OCI-LY3 (cell line): ENCODE measurements at regions not wholly inside any gene's neighbourhood (a gene's known extent, or its start where the extent isn't known, plus 50 kb on each side); places are given as distances from the start of the nearest gene placed in this dataset.

ENCODE experiments used
- H2AFZ ChIP-seq: fragments of 200-600, 300-600 bp; shearing (Covaris generic); 2 replicates; pipeline ENCODE4 v1.6.0; 2014; ENCODE audit warnings: antibody characterized with exemption, low read depth, low read length
- H3K27ac ChIP-seq: fragments of 200-600, 300-600 bp; sonication (generic); 2 replicates; pipeline ENCODE4 v1.5.1; 2014; ENCODE audit warnings: mild to moderate bottlenecking, low read length, moderate library complexity, mixed read lengths
- H3K27me3 ChIP-seq: fragments of 200-600, 300-600 bp; sonication (generic); 2 replicates; pipeline ENCODE4 v1.6.1; 2014; ENCODE audit warnings: low read depth, low read length, mixed read lengths
- H3K36me3 ChIP-seq: fragments of 200-600, 300-600 bp; sonication (generic); replicated peaks from 2 replicates; pipeline ENCODE3; 2014; ENCODE audit warnings: low read depth, low read length, mixed read lengths
- H3K4me1 ChIP-seq: fragments of 300-600, 200-600 bp; sonication (generic); 2 replicates; pipeline ENCODE4 v1.6.1; 2014; ENCODE audit warnings: low read length, mixed read lengths
- H3K4me2 ChIP-seq: fragments of 200-600, 300-600 bp; sonication (generic); 2 replicates; pipeline ENCODE4 v1.6.1; 2014; ENCODE audit warnings: low read length, mixed read lengths
- H3K4me3 ChIP-seq: fragments of 300-600, 200-600 bp; sonication (generic); 2 replicates; pipeline ENCODE4 v1.5.1; 2014; ENCODE audit warnings: antibody characterized with exemption, mild to moderate bottlenecking, low read length, moderate library complexity
- H3K79me2 ChIP-seq: fragments of 300-600, 200-600 bp; shearing (Covaris generic); 2 replicates; pipeline ENCODE4 v1.6.1; 2014; ENCODE audit warnings: mild to moderate bottlenecking, low read length, mixed read lengths
- H3K9ac ChIP-seq: fragments of 300-600, 200-600 bp; shearing (Covaris generic); 2 replicates; pipeline ENCODE4 v1.6.0; 2014; ENCODE audit warnings: mild to moderate bottlenecking, low read length, moderate library complexity
- H3K9me3 ChIP-seq: fragments of 200-600, 300-600 bp; shearing (Covaris generic); 2 replicates; pipeline ENCODE4 v1.6.1; 2014; ENCODE audit warnings: low read length, mixed read lengths; ENCODE audit not compliant: insufficient read depth
- H4K20me1 ChIP-seq: fragments of 200-600, 300-600 bp; sonication (generic); 2 replicates; pipeline ENCODE4 v1.6.1; 2016; ENCODE audit warnings: low read length, mixed read lengths; ENCODE audit not compliant: insufficient read depth
- CTCF ChIP-seq: fragments of 200-600, 300-600 bp; sonication (generic); IDR thresholded peaks from 2 replicates; pipeline ENCODE4 v1.5.1; 2014; ENCODE audit warnings: antibody characterized with exemption, low read length, low read depth
- EZH2phosphoT487 ChIP-seq: fragments of 200-600 bp; shearing (Covaris generic); IDR thresholded peaks from 2 replicates; pipeline ENCODE4 v1.6.1; 2018; ENCODE audit warnings: antibody characterized with exemption, mixed run types, low read depth

GRCh38 chr10:71063401-71063800 lies 149.0 kb upstream of the UNC5B start:
- Histone ChIP-seq H3K9ac (no peak overlapping the region), H3K4me3 (no peak overlapping the region), H2AFZ (no peak overlapping the region), H3K27ac (no peak overlapping the region), H3K36me3 (no peaks in the 10 kb centered on the region), H3K9me3 (no peaks in the 10 kb centered on the region), H3K79me2 (no peaks in the 10 kb centered on the region), H3K4me1 (no peaks in the 10 kb centered on the region), H3K4me2 (no peak overlapping the region), H3K27me3 (no peaks in the 10 kb centered on the region), H4K20me1 (no peaks in the 10 kb centered on the region)
- TF ChIP-seq CTCF (no peak), EZH2phosphoT487 (no peak)

DNA sequence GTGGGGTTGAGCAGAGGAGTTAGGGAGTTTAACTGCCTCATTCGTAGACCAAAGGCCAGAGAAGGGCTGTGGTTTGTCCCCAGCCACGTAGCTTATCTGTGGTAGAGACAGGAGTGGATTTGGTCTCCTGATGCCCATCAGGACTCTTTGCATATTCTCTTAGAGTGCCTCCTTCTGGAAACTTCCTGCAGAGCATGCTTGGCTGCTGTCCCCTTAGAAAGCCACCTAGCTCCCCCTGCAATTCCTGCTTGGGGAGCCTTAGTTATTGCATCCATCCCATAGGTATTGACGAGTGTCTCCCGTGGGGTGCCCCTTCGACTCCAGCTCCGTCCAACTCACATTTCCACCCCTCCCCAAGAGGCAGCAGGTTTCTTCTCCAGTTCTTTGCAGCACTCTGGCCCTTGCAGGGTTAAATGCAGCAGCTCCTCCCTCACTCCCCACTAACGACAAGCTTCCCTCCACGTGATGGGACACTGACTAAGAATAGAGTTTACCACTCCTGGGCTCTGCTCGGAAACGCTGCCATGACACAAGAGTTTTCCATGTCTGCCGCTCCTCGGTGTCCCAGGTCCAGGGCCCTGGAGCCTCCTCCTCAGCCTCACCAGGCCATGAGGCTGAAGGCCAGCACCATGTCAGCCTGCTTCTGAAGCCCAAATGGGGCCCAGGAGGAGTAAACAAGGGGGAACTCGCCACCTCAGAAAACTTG lies 147.8 kb upstream of the UNC5B start:
- H3K4me1 ChIP-seq = no peaks in the 10 kb centered on the region
- H3K9me3 ChIP-seq = no peaks in the 10 kb centered on the region
- no peak overlapping the region for H2AFZ ChIP-seq
- H3K4me2 ChIP-seq = no peak overlapping the region
- no peak overlapping the region for H3K4me3 ChIP-seq
- no peaks in the 10 kb centered on the region for H3K36me3 ChIP-seq
- no peaks in the 10 kb centered on the region for H3K79me2 ChIP-seq
- H3K27me3 ChIP-seq = no peaks in the 10 kb centered on the region
- no peak overlapping the region for H3K9ac ChIP-seq
- H4K20me1 ChIP-seq = no peaks in the 10 kb centered on the region
- no peak overlapping the region for H3K27ac ChIP-seq
- TF ChIP-seq CTCF (no peak), EZH2phosphoT487 (no peak)

DNA sequence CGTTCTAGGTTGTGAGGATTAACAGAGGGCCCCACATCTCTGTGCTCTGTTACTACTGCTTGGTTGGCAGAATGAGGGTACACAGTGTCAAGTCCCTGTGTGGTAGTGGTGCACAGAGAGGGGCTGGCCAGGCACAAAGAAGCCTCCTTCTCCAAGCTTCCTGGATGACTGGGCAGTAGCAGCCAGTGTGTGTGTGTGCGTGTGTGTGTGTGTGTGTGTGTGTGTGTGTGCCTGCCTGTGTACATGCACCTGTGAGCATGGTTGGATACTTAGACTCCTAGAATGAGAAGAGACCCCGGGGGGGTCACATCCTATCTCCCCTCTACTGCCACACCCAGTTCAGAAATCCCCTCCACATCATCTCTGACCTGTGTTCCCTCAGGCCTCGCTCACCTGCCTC lies 146.7 kb upstream of the UNC5B start:
- H3K79me2 ChIP-seq = no peaks in the 10 kb centered on the region
- H3K36me3 ChIP-seq = no peaks in the 10 kb centered on the region
- no peak overlapping the region for H3K4me3 ChIP-seq
- no peaks in the 10 kb centered on the region for H4K20me1 ChIP-seq
- H3K27ac ChIP-seq = no peak overlapping the region
- no peaks in the 10 kb centered on the region for H3K4me1 ChIP-seq
- H3K9me3 ChIP-seq = no peaks in the 10 kb centered on the region
- H3K4me2 ChIP-seq = no peak overlapping the region
- H2AFZ ChIP-seq = no peak overlapping the region
- no peaks in the 10 kb centered on the region for H3K27me3 ChIP-seq
- no peak overlapping the region for H3K9ac ChIP-seq
- TF ChIP-seq EZH2phosphoT487 = no peak
- TF ChIP-seq CTCF = no peak

DNA sequence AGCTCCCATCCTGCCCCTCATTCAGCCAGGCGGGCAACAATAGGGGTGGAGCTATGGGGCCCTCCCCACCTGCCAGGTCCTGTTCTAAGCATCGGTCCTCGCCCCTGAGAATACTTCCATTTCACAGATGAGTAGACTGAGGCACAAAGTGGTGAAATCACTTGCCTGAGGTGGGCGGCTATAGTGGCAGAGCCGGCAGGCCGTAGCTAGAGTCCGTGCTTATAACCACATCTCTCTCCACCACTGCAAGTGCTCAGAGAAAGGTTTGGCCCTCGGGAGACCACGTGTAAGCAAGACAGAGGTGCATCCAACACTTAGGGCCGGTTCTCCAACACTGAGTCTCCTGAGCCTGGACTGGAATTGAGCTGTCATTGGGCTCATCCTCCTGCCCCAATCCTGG lies 145.8 kb upstream of the UNC5B start:
- Histone ChIP-seq H3K79me2 (no peaks in the 10 kb centered on the region), H3K9ac (no peak overlapping the region), H3K4me3 (no peak overlapping the region), H4K20me1 (no peaks in the 10 kb centered on the region), H3K36me3 (no peaks in the 10 kb centered on the region), H3K4me1 (no peaks in the 10 kb centered on the region), H3K27me3 (no peaks in the 10 kb centered on the region), H3K27ac (no peak overlapping the region), H3K4me2 (no peak overlapping the region), H2AFZ (no peak overlapping the region), H3K9me3 (no peaks in the 10 kb centered on the region)
- TF ChIP-seq CTCF = no peak
